ENCODE measurements at regions not wholly inside any gene's neighbourhood (a gene's known extent, or its start where the extent isn't known, plus 50 kb on each side); places are given as distances from the start of the nearest gene placed in this dataset.
"Not testable (repeated sequence)": the region's sequence is repeated elsewhere in the genome, so short reads cannot be mapped to it uniquely, and the experiment has no call there.

GRCh38 chr17:37827905-37828650 lies 83.2 kb upstream of the HNF1B start:
- DNase-seq = no peak

GRCh38 chr17:37826497-37827430 lies 81.9 kb upstream of the HNF1B start:
- no peak for DNase-seq

- DNase-seq = no peak
These were observed 81.0 kb upstream of the HNF1B start for GRCh38 chr17:37825851-37826250.

- no peak for DNase-seq
These were observed 80.0 kb upstream of the HNF1B start for GRCh38 chr17:37824534-37825485.

GRCh38 chr17:37823996-37824395 lies 79.1 kb upstream of the HNF1B start:
- DNase-seq = no peak

GRCh38 chr17:37820995-37821713 lies 76.3 kb upstream of the HNF1B start:
- no peak for DNase-seq

- DNase-seq = no peak
These were observed 75.6 kb upstream of the HNF1B start for GRCh38 chr17:37820313-37820994.

GRCh38 chr17:37818689-37819088 lies 73.8 kb upstream of the HNF1B start:
- DNase-seq = no peak

- DNase-seq = no peak
These were observed 72.1 kb upstream of the HNF1B start for GRCh38 chr17:37816950-37817349.

- DNase-seq = no peak
These were observed 70.7 kb upstream of the HNF1B start for GRCh38 chr17:37815536-37815935.

- no peak for DNase-seq
These were observed 68.9 kb upstream of the HNF1B start for GRCh38 chr17:37813751-37814150.

- DNase-seq = not testable (repeated sequence)
These were observed 64.0 kb upstream of the HNF1B start for GRCh38 chr17:37808846-37809245.

- no peak for DNase-seq
These were observed 58.0 kb upstream of the HNF1B start for GRCh38 chr17:37802712-37803416.

- no peak for DNase-seq
These were observed 57.3 kb upstream of the HNF1B start for GRCh38 chr17:37802061-37802595.

- DNase-seq = no peak
These were observed 56.3 kb upstream of the HNF1B start for GRCh38 chr17:37801171-37801570.

- DNase-seq = no peak
These were observed 52.3 kb upstream of the HNF1B start for GRCh38 chr17:37797206-37797605.

GRCh38 chr17:37796076-37796475 lies 51.2 kb upstream of the HNF1B start:
- no peak for DNase-seq

Measured in activated CD4-positive, alpha-beta T cell treated with anti-CD3 and anti-CD28 coated beads for 48 hours (primary cell).